ENCODE measurements at regions not wholly inside any gene's neighbourhood (a gene's known extent, or its start where the extent isn't known, plus 50 kb on each side); places are given as distances from the start of the nearest gene placed in this dataset.
"Not testable (repeated sequence)": the region's sequence is repeated elsewhere in the genome, so short reads cannot be mapped to it uniquely, and the experiment has no call there.

- peaks cover 9% of the 10 kb centered on the region for H3K9me3 ChIP-seq (ENCODE audit: control insufficient read depth, low read length)
- no peak overlapping the region for H3K4me3 ChIP-seq (ENCODE audit: low read length)
- H3K27me3 ChIP-seq (replicated peaks; ENCODE audit: control insufficient read depth, insufficient read depth, low read length), result peaks cover 9% of the 10 kb centered on the region
- H3K9ac ChIP-seq (ENCODE audit: low read length), result no peak overlapping the region
- H3K4me1 ChIP-seq (ENCODE audit: control insufficient read depth, insufficient read depth, low read length), result no peaks in the 10 kb centered on the region
- no peaks in the 10 kb centered on the region for H3K36me3 ChIP-seq (ENCODE audit: control insufficient read depth, insufficient read depth, low read length, severe bottlenecking)
- DNase-seq (ENCODE audit: low read depth), result no peak
Observed at GRCh38 chrX:43380704-43381103, 275.4 kb upstream of the MAOA start.

DNA sequence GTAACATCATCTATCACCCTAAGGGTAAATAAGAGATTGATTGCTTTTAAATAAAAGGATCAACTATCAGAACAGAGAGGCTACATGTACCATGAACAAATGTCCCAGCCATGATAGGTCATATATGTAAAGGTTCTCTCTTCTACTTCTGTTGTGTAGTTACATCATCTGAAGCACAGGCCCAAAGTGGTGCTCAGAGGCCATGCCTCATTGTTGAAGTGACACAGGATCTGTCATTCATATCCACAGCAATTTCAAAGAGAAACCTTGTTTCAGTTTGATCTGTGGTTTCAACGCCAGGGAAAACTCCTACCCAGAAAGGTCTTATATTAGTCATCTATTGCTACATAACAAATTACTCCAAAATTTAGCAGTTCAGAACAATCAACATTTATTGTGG is 269.2 kb upstream of the MAOA start:
- Histone ChIP-seq H3K4me3 (ENCODE audit: low read length) (no peak overlapping the region), H3K4me1 (ENCODE audit: control insufficient read depth, insufficient read depth, low read length) (no peaks in the 10 kb centered on the region), H3K9me3 (ENCODE audit: control insufficient read depth, low read length) (peaks cover 4% of the 10 kb centered on the region), H3K36me3 (ENCODE audit: control insufficient read depth, insufficient read depth, low read length, severe bottlenecking) (no peaks in the 10 kb centered on the region), H3K9ac (ENCODE audit: low read length) (no peak overlapping the region), H3K27me3 (replicated peaks; ENCODE audit: control insufficient read depth, insufficient read depth, low read length) (peaks cover 26% of the 10 kb centered on the region)
- no peak for DNase-seq (ENCODE audit: low read depth)

DNA sequence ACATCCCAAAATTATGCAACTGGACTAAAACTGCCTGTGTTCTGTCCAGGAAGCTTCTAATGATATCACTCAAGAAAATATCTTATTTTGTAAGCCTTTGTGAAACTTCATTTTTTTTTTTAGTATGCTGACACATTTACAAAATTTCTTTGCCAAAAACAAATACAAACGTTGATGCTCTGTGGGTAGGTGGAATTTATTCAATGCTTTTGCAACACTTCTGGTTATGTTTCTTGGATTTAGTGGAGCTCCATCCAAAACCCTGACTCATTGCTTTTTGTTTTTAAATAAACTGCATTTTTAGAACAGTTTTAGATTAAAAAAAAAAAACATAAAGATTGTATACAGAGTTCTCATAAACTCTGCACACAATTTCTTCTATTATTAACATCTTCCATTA is 250.9 kb upstream of the MAOA start:
- no peak for DNase-seq (ENCODE audit: low read depth)

DNA sequence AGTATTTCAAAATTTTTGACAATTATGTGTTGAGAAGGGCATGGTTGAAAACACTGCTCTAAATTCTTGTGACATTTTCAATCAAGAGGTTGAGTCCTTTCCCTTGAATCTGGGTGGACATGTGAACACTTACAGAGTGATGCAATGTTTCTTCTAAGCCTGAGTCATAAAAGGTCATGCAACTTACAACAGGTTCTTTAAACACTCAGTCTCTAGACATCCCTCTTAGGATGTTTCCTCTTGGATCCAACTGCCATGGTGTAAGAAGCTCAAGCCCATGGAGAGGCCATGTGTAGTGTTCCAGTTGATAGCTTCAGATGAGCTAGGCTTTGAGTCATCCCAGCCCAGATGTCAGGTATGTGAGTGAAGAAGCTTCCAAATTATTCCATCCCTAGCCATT is 232.2 kb upstream of the MAOA start:
- Histone ChIP-seq H3K36me3 (ENCODE audit: control insufficient read depth, insufficient read depth, low read length, severe bottlenecking) (no peaks in the 10 kb centered on the region), H3K9me3 (ENCODE audit: control insufficient read depth, low read length) (peaks cover 20% of the 10 kb centered on the region), H3K4me3 (ENCODE audit: low read length) (no peak overlapping the region), H3K4me1 (ENCODE audit: control insufficient read depth, insufficient read depth, low read length) (no peaks in the 10 kb centered on the region), H3K9ac (ENCODE audit: low read length) (no peak overlapping the region), H3K27me3 (replicated peaks; ENCODE audit: control insufficient read depth, insufficient read depth, low read length) (peaks cover 9% of the 10 kb centered on the region)
- no peak for DNase-seq (ENCODE audit: low read depth)

More for the DNA sequence above, 250.9 kb upstream of the MAOA start:
- Histone ChIP-seq H3K4me1 (ENCODE audit: control insufficient read depth, insufficient read depth, low read length) (no peaks in the 10 kb centered on the region), H3K9me3 (ENCODE audit: control insufficient read depth, low read length) (peaks cover 12% of the 10 kb centered on the region), H3K9ac (ENCODE audit: low read length) (no peak overlapping the region), H3K36me3 (ENCODE audit: control insufficient read depth, insufficient read depth, low read length, severe bottlenecking) (no peaks in the 10 kb centered on the region), H3K4me3 (ENCODE audit: low read length) (no peak overlapping the region), H3K27me3 (replicated peaks; ENCODE audit: control insufficient read depth, insufficient read depth, low read length) (peaks cover 5% of the 10 kb centered on the region)

GRCh38 chrX:43436517-43436916 is 219.6 kb upstream of the MAOA start:
- H3K36me3 ChIP-seq (ENCODE audit: control insufficient read depth, insufficient read depth, low read length, severe bottlenecking), result no peaks in the 10 kb centered on the region
- H3K4me1 ChIP-seq (ENCODE audit: control insufficient read depth, insufficient read depth, low read length), result no peaks in the 10 kb centered on the region
- no peak for DNase-seq (ENCODE audit: low read depth)
- H3K9ac ChIP-seq (ENCODE audit: low read length), result no peak overlapping the region
- peaks cover 24% of the 10 kb centered on the region for H3K9me3 ChIP-seq (ENCODE audit: control insufficient read depth, low read length)
- peaks cover 6% of the 10 kb centered on the region for H3K27me3 ChIP-seq (replicated peaks; ENCODE audit: control insufficient read depth, insufficient read depth, low read length)
- no peak overlapping the region for H3K4me3 ChIP-seq (ENCODE audit: low read length)

- Histone ChIP-seq H3K9me3 (ENCODE audit: control insufficient read depth, low read length) (peaks cover 19% of the 10 kb centered on the region), H3K36me3 (ENCODE audit: control insufficient read depth, insufficient read depth, low read length, severe bottlenecking) (no peaks in the 10 kb centered on the region), H3K4me3 (ENCODE audit: low read length) (no peak overlapping the region), H3K9ac (ENCODE audit: low read length) (no peak overlapping the region), H3K27me3 (replicated peaks; ENCODE audit: control insufficient read depth, insufficient read depth, low read length) (peaks cover 7% of the 10 kb centered on the region), H3K4me1 (ENCODE audit: control insufficient read depth, insufficient read depth, low read length) (no peaks in the 10 kb centered on the region)
- DNase-seq (ENCODE audit: low read depth), result no peak
Observed at GRCh38 chrX:43446752-43447151, 209.3 kb upstream of the MAOA start.

DNA sequence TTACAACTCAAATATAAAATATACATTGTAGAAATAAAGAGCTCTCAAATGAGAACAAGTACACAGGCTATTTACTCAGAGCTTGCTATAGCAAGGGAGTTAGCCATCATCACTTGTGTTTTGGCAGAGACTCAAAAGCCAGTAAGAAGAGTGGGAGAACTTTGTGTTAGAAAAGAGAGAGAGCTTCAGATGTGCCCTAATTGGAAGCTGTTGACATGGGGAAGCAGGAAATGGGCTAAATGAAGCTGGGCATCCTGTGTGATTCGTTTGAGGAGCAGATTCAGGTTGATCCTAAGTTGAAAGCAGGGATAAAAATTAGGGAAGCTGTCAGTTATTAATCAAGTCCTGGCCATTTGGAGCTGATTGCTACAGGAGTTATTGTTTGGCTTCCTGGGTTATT is 207.4 kb upstream of the MAOA start:
- H3K9ac ChIP-seq (ENCODE audit: low read length), result no peak overlapping the region
- peaks cover 4% of the 10 kb centered on the region for H3K27me3 ChIP-seq (replicated peaks; ENCODE audit: control insufficient read depth, insufficient read depth, low read length)
- H3K4me1 ChIP-seq (ENCODE audit: control insufficient read depth, insufficient read depth, low read length), result no peaks in the 10 kb centered on the region
- H3K9me3 ChIP-seq (ENCODE audit: control insufficient read depth, low read length), result peaks cover 33% of the 10 kb centered on the region
- H3K36me3 ChIP-seq (ENCODE audit: control insufficient read depth, insufficient read depth, low read length, severe bottlenecking), result no peaks in the 10 kb centered on the region
- no peak for DNase-seq (ENCODE audit: low read depth)
- H3K4me3 ChIP-seq (ENCODE audit: low read length), result no peak overlapping the region

- Histone ChIP-seq H3K27me3 (replicated peaks; ENCODE audit: control insufficient read depth, insufficient read depth, low read length) (no peaks in the 10 kb centered on the region), H3K4me1 (ENCODE audit: control insufficient read depth, insufficient read depth, low read length) (no peaks in the 10 kb centered on the region), H3K36me3 (ENCODE audit: control insufficient read depth, insufficient read depth, low read length, severe bottlenecking) (no peaks in the 10 kb centered on the region), H3K4me3 (ENCODE audit: low read length) (no peak overlapping the region), H3K9ac (ENCODE audit: low read length) (no peak overlapping the region), H3K9me3 (ENCODE audit: control insufficient read depth, low read length) (peaks cover 47% of the 10 kb centered on the region)
- DNase-seq (ENCODE audit: low read depth), result no peak
Observed at GRCh38 chrX:43450355-43450754, 205.7 kb upstream of the MAOA start.

DNA sequence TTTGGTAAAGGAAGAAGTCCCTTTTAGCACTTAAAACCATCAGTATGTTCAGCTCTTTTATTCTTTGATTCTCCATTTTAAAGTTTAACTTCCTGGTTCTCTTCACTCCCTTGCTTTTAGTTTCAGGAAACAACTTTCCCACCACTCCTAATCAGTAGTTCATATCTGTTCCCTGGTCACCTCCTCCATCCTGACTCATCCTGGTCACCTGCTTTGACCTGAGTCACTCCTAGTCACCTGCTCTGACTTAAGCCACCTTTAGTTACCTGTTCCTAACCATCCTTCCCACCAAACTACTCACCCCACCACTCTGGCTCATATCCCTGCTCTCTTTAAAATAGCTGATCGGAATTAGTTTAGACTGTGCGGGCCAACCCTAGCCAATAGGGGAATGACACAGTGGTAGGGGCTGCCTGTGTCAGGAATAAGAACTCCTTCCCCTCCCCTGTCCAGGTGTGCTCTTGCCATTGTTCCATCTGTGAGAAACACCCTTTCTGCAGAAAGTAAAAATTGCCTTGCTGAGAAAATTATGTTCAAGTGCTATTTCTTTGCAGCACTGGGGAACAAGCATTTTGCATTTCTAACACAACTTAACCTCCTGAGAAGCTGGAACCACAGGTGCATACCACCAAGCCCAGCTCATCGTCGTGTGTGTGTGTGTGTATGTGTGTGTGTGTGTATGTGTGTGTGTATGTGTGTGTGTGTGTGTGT is 204.0 kb upstream of the MAOA start:
- not testable (repeated sequence) for H3K9ac ChIP-seq (ENCODE audit: low read length); H3K36me3 ChIP-seq (ENCODE audit: control insufficient read depth, insufficient read depth, low read length, severe bottlenecking); DNase-seq (ENCODE audit: low read depth); H3K4me3 ChIP-seq (ENCODE audit: low read length); H3K27me3 ChIP-seq (replicated peaks; ENCODE audit: control insufficient read depth, insufficient read depth, low read length); H3K4me1 ChIP-seq (ENCODE audit: control insufficient read depth, insufficient read depth, low read length)
- H3K9me3 ChIP-seq (ENCODE audit: control insufficient read depth, low read length), result peaks cover 47% of the 10 kb centered on the region

DNA sequence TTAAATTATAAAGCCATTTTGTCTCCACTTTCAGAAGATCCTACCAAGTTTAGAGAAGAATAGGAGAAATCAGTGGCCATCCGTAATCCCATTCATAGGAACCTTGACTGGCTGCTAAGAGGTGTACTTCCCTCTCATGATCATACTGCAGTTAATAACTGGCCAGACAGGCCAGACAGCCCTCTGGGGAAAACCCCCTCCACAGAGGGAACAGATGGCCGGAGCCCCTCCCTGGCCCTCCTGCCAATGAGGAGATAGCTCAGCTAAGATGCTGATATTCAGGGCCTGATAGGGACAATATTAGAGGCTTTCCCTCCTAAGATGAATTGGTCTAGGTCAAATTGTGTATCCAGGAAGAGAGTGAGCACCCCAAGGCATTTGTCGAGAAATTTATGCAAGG is 200.0 kb upstream of the MAOA start:
- Histone ChIP-seq H3K4me1 (ENCODE audit: control insufficient read depth, insufficient read depth, low read length) (no peaks in the 10 kb centered on the region), H3K27me3 (replicated peaks; ENCODE audit: control insufficient read depth, insufficient read depth, low read length) (peaks cover 4% of the 10 kb centered on the region), H3K9me3 (ENCODE audit: control insufficient read depth, low read length) (peaks cover 38% of the 10 kb centered on the region), H3K9ac (ENCODE audit: low read length) (no peak overlapping the region), H3K36me3 (ENCODE audit: control insufficient read depth, insufficient read depth, low read length, severe bottlenecking) (no peaks in the 10 kb centered on the region), H3K4me3 (ENCODE audit: low read length) (no peak overlapping the region)
- DNase-seq (ENCODE audit: low read depth), result no peak

- Histone ChIP-seq H3K9ac (ENCODE audit: low read length) (no peak overlapping the region), H3K4me3 (ENCODE audit: low read length) (no peak overlapping the region), H3K36me3 (ENCODE audit: control insufficient read depth, insufficient read depth, low read length, severe bottlenecking) (no peaks in the 10 kb centered on the region), H3K9me3 (ENCODE audit: control insufficient read depth, low read length) (peaks cover 31% of the 10 kb centered on the region), H3K4me1 (ENCODE audit: control insufficient read depth, insufficient read depth, low read length) (no peaks in the 10 kb centered on the region), H3K27me3 (replicated peaks; ENCODE audit: control insufficient read depth, insufficient read depth, low read length) (peaks cover 6% of the 10 kb centered on the region)
- DNase-seq (ENCODE audit: low read depth), result no peak
Observed at GRCh38 chrX:43456906-43457305, 199.2 kb upstream of the MAOA start.

GRCh38 chrX:43467608-43468234 is 188.4 kb upstream of the MAOA start:
- Histone ChIP-seq H3K4me3 (ENCODE audit: low read length) (no peak overlapping the region), H3K9me3 (ENCODE audit: control insufficient read depth, low read length) (no peaks in the 10 kb centered on the region), H3K36me3 (ENCODE audit: control insufficient read depth, insufficient read depth, low read length, severe bottlenecking) (no peaks in the 10 kb centered on the region), H3K27me3 (replicated peaks; ENCODE audit: control insufficient read depth, insufficient read depth, low read length) (peaks cover under 1% of the 10 kb centered on the region), H3K9ac (ENCODE audit: low read length) (no peak overlapping the region), H3K4me1 (ENCODE audit: control insufficient read depth, insufficient read depth, low read length) (no peaks in the 10 kb centered on the region)
- DNase-seq (ENCODE audit: low read depth), result no peak

Measured in adipocyte (in vitro differentiated cells).